Epithelial cell of esophagus (primary cell): ENCODE measurements at regions not wholly inside any gene's neighbourhood (a gene's known extent, or its start where the extent isn't known, plus 50 kb on each side); places are given as distances from the start of the nearest gene placed in this dataset.

Experiments used
- DNase-seq: peaks from one replicate; pipeline ENCODE4 v3.0.0; 2010; ENCODE audit warnings: low read depth
- H3K4me3 ChIP-seq: 2 replicates; pipeline ENCODE4 v1.5.1; 2011; ENCODE audit warnings: mild to moderate bottlenecking, low read length, control low read depth
- CTCF ChIP-seq: IDR thresholded peaks from 2 replicates; pipeline ENCODE4 v1.5.1; 2011; ENCODE audit warnings: low read depth, mild to moderate bottlenecking, low read length, control low read depth, inconsistent platforms; ENCODE audit not compliant: insufficient read depth; ENCODE audit errors: missing control alignments

GRCh38 chr21:36565540-36565939, 85.6 kb upstream of the CLDN14 start:
- no peak for TF ChIP-seq CTCF
- no peak for DNase-seq
- no peak overlapping the region for H3K4me3 ChIP-seq

- DNase-seq: no peak
- TF ChIP-seq CTCF: no peak
Observed at GRCh38 chr21:36566644-36567043, 86.7 kb upstream of the CLDN14 start.

GRCh38 chr21:36567216-36567885, 87.4 kb upstream of the CLDN14 start:
- TF ChIP-seq CTCF: no peak
- DNase-seq: no peak
- H3K4me3 ChIP-seq: no peak overlapping the region

More at GRCh38 chr21:36566644-36567043, 86.7 kb upstream of the CLDN14 start:
- H3K4me3 ChIP-seq: no peak overlapping the region

- H3K4me3 ChIP-seq: no peak overlapping the region
- TF ChIP-seq CTCF: no peak
- no peak for DNase-seq
Observed at GRCh38 chr21:36569511-36569910, 89.6 kb upstream of the CLDN14 start.

GRCh38 chr21:36571556-36571955, 91.6 kb upstream of the CLDN14 start:
- TF ChIP-seq CTCF: no peak
- DNase-seq: no peak
- H3K4me3 ChIP-seq: no peak overlapping the region

- DNase-seq: no peak
- no peak overlapping the region for H3K4me3 ChIP-seq
- TF ChIP-seq CTCF: no peak
Observed at GRCh38 chr21:36572039-36572438, 92.1 kb upstream of the CLDN14 start.

- H3K4me3 ChIP-seq: no peak overlapping the region
- DNase-seq: no peak
- TF ChIP-seq CTCF: no peak
Observed at GRCh38 chr21:36575306-36575705, 95.4 kb upstream of the CLDN14 start.
